ENCODE measurements at regions not wholly inside any gene's neighbourhood (a gene's known extent, or its start where the extent isn't known, plus 50 kb on each side); places are given as distances from the start of the nearest gene placed in this dataset.

- no peak overlapping the region for H2AFZ ChIP-seq (ENCODE audit: low read depth, low read length)
- intact Hi-C loops (cut with micrococcal nuclease), result no loop called here
- H3K27ac ChIP-seq (ENCODE audit: extremely low read depth, low read depth, low read length), result no peak overlapping the region
- no peaks in the 10 kb centered on the region for H3K79me2 ChIP-seq (ENCODE audit: control insufficient read depth, insufficient read depth, low read length)
- POLR2A ChIA-PET, result no interaction called here
- 0% methylated on average over 9 of the region's 11 CpGs for WGBS (ENCODE audit: insufficient coverage, low coverage, missing lambda C conversion rate)
- no peaks in the 10 kb centered on the region for H3K9me3 ChIP-seq (replicated peaks; ENCODE audit: control insufficient read depth, insufficient read depth, low read depth, low read length)
- BruUV-seq (replicated peaks), result no TSS peak
- no peaks in the 10 kb centered on the region for H3K4me1 ChIP-seq (replicated peaks in 1 of 2; ENCODE audit: control insufficient read depth in 2 of 2, insufficient read depth in 2 of 2, low read length in 2 of 2)
- no peak for ATAC-seq
- in situ Hi-C loops (cut with MboI), result no loop called here
- H3K4me3 ChIP-seq, result no peak overlapping the region
- H3K36me3 ChIP-seq (ENCODE audit: control insufficient read depth, insufficient read depth, low read length), result no peaks in the 10 kb centered on the region
- no peak for TF ChIP-seq CEBPG (CRISPR knock-in tag; IDR thresholded peaks at IDR 0.05)
- 0 out of 4 replicates have a peak, but pooled peaks of 1 of the 2 experiments have one; percentile 32 for TF ChIP-seq CEBPG (tag; conservative IDR thresholded peaks at IDR 0.05 in 1 of 2, IDR thresholded peaks at IDR 0.05 in 1 of 2)
- no peak for TF ChIP-seq CHCHD3 (CRISPR knock-in tag; IDR thresholded peaks at IDR 0.05)
- peak; percentile 78 for TF ChIP-seq SPI1 (IDR thresholded peaks at IDR 0.05; ENCODE audit: borderline replicate concordance, low read depth, low read length)
- CTCF ChIA-PET (ENCODE audit: low intra/inter-chr PET ratio), result no interaction called here
- H4K20me1 ChIP-seq (replicated peaks; ENCODE audit: control insufficient read depth, insufficient read depth, low read length), result no peaks in the 10 kb centered on the region
- H3K4me2 ChIP-seq (ENCODE audit: insufficient read depth, low read length), result no peak overlapping the region
- FAIRE-seq, result no peak
- H3K9me1 ChIP-seq (ENCODE audit: control insufficient read depth, insufficient read depth, low read length), result no peaks in the 10 kb centered on the region
- DNase-seq (ENCODE audit: extremely low read depth in 1 of 4, low spot score in 3 of 4), result no peak
- H3K27me3 ChIP-seq (ENCODE audit: control insufficient read depth in 2 of 2, insufficient read depth in 2 of 2, low read length in 2 of 2), result no peaks in the 10 kb centered on the region
- H3K9ac ChIP-seq (ENCODE audit: insufficient read depth in 1 of 2, low read depth in 2 of 2, low read length in 2 of 2), result no peak overlapping the region
Observed at GRCh38 chr3:27560484-27561056, 76.4 kb upstream of the SLC4A7 start.

- Histone ChIP-seq H3K9ac (ENCODE audit: insufficient read depth in 1 of 2, low read depth in 2 of 2, low read length in 2 of 2) (no peak overlapping the region), H3K4me1 (replicated peaks in 1 of 2; ENCODE audit: control insufficient read depth in 2 of 2, insufficient read depth in 2 of 2, low read length in 2 of 2) (no peaks in the 10 kb centered on the region), H4K20me1 (replicated peaks; ENCODE audit: control insufficient read depth, insufficient read depth, low read length) (no peaks in the 10 kb centered on the region), H3K9me3 (replicated peaks; ENCODE audit: control insufficient read depth, insufficient read depth, low read depth, low read length) (no peaks in the 10 kb centered on the region), H2AFZ (ENCODE audit: low read depth, low read length) (no peak overlapping the region), H3K9me1 (ENCODE audit: control insufficient read depth, insufficient read depth, low read length) (no peaks in the 10 kb centered on the region), H3K79me2 (ENCODE audit: control insufficient read depth, insufficient read depth, low read length) (no peaks in the 10 kb centered on the region), H3K36me3 (ENCODE audit: control insufficient read depth, insufficient read depth, low read length) (no peaks in the 10 kb centered on the region), H3K27ac (ENCODE audit: extremely low read depth, low read depth, low read length) (no peak overlapping the region), H3K4me2 (ENCODE audit: insufficient read depth, low read length) (no peak overlapping the region), H3K27me3 (ENCODE audit: control insufficient read depth in 2 of 2, insufficient read depth in 2 of 2, low read length in 2 of 2) (no peaks in the 10 kb centered on the region), H3K4me3 (no peak overlapping the region)
- no peak for DNase-seq (ENCODE audit: extremely low read depth in 1 of 4, low spot score in 3 of 4)
- no peak for FAIRE-seq
- ChIA-PET CTCF (ENCODE audit: low intra/inter-chr PET ratio) (no interaction called here), POLR2A (no interaction called here)
- intact Hi-C loops (cut with micrococcal nuclease) (no loop called here), in situ Hi-C loops (cut with MboI) (no loop called here)
- 0% methylated on average over 6 of the region's 6 CpGs for WGBS (ENCODE audit: insufficient coverage, low coverage, missing lambda C conversion rate)
- no TSS peak for BruUV-seq (replicated peaks)
- ATAC-seq, result no peak; the same call in 1 of the 3 replicates
- no peak for TF ChIP-seq HCFC1 (IDR thresholded peaks at IDR 0.05; ENCODE audit: low read depth, low read length)
- TF ChIP-seq, protein P1, sequence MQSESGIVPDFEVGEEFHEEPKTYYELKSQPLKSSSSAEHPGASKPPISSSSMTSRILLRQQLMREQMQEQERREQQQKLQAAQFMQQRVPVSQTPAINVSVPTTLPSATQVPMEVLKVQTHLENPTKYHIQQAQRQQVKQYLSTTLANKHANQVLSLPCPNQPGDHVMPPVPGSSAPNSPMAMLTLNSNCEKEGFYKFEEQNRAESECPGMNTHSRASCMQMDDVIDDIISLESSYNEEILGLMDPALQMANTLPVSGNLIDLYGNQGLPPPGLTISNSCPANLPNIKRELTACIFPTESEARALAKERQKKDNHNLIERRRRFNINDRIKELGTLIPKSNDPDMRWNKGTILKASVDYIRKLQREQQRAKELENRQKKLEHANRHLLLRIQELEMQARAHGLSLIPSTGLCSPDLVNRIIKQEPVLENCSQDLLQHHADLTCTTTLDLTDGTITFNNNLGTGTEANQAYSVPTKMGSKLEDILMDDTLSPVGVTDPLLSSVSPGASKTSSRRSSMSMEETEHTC (IDR thresholded peaks at IDR 0.05), result no peak
- TF ChIP-seq FOXK2 (conservative IDR thresholded peaks at IDR 0.05 in 1 of 2, IDR thresholded peaks at IDR 0.05 in 1 of 2; ENCODE audit: low read depth in 2 of 2), result no peak
- TF ChIP-seq MYBL2 (IDR thresholded peaks at IDR 0.05; ENCODE audit: low read depth), result no peak
- no peak for TF ChIP-seq MYBL2 (CRISPR knock-in tag; IDR thresholded peaks at IDR 0.05; ENCODE audit: borderline replicate concordance)
- no peak for TF ChIP-seq PRPF4 (IDR thresholded peaks at IDR 0.05; ENCODE audit: insufficient read depth, low read depth, low read length, poor library complexity, severe bottlenecking)
- TF ChIP-seq, protein P2, sequence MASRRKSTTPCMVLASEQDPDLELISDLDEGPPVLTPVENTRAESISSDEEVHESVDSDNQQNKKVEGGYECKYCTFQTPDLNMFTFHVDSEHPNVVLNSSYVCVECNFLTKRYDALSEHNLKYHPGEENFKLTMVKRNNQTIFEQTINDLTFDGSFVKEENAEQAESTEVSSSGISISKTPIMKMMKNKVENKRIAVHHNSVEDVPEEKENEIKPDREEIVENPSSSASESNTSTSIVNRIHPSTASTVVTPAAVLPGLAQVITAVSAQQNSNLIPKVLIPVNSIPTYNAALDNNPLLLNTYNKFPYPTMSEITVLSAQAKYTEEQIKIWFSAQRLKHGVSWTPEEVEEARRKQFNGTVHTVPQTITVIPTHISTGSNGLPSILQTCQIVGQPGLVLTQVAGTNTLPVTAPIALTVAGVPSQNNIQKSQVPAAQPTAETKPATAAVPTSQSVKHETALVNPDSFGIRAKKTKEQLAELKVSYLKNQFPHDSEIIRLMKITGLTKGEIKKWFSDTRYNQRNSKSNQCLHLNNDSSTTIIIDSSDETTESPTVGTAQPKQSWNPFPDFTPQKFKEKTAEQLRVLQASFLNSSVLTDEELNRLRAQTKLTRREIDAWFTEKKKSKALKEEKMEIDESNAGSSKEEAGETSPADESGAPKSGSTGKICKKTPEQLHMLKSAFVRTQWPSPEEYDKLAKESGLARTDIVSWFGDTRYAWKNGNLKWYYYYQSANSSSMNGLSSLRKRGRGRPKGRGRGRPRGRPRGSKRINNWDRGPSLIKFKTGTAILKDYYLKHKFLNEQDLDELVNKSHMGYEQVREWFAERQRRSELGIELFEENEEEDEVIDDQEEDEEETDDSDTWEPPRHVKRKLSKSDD (conservative IDR thresholded peaks at IDR 0.05; ENCODE audit: low read length), result no peak
- TF ChIP-seq NCOA6 (IDR thresholded peaks at IDR 0.05), result no peak
- no peak for TF ChIP-seq ETV1 (tag; conservative IDR thresholded peaks at IDR 0.05; ENCODE audit: low read depth)
Observed at GRCh38 chr3:27559835-27560234, 75.7 kb upstream of the SLC4A7 start.
